Activated T-helper 2 cell treated with anti-CD3 and anti-CD28 coated beads, Interferon-gamma antibody, Interleukin-2, Interleukin-4, amounts not matched to agents 10 μg/mL and 5 μg/mL and 100 μg/mL, durations not matched to agents 14 hours and 24 hours and 36 hours (primary cell): ENCODE measurements at regions not wholly inside any gene's neighbourhood (a gene's known extent, or its start where the extent isn't known, plus 50 kb on each side); places are given as distances from the start of the nearest gene placed in this dataset.

Experiments used
- DNase-seq: peaks from one replicate; pipeline ENCODE4 v3.0.0; 2021; ENCODE audit warnings: low spot score
- H3K27ac Mint-ChIP-seq: one replicate; pipeline ENCODE4 v1.8.0; 2021; ENCODE audit warnings: mixed read lengths
- H3K27me3 Mint-ChIP-seq: one replicate; pipeline ENCODE4 v1.8.0; 2021; ENCODE audit warnings: low read depth, mixed read lengths
- H3K36me3 Mint-ChIP-seq: one replicate; pipeline ENCODE4 v1.8.0; 2021; ENCODE audit warnings: low read depth, mixed read lengths
- H3K4me1 Mint-ChIP-seq: one replicate; pipeline ENCODE4 v1.8.0; 2021; ENCODE audit warnings: low read depth, mixed read lengths
- H3K4me3 Mint-ChIP-seq: one replicate; pipeline ENCODE4 v1.8.0; 2021; ENCODE audit warnings: low read depth, mild to moderate bottlenecking, moderate library complexity, mixed read lengths
- H3K9me3 Mint-ChIP-seq: one replicate; pipeline ENCODE4 v1.8.0; 2021; ENCODE audit warnings: mixed read lengths
- intact Hi-C: fragments of 100-400 bp; cut with micrococcal nuclease; formaldehyde crosslinking; loops from one replicate; pipeline ENCODE4 v1.15.1; 2023

GRCh38 chr17:79142375-79142774 is 67.8 kb downstream of the ENGASE start:
- Mint-ChIP-seq H3K27ac (no peak overlapping the region), H3K4me1 (no peaks in the 10 kb centered on the region), H3K36me3 (no peaks in the 10 kb centered on the region), H3K9me3 (peaks cover 9% of the 10 kb centered on the region), H3K4me3 (no peak overlapping the region), H3K27me3 (no peaks in the 10 kb centered on the region)
- intact Hi-C loops, result no loop called here
- DNase-seq, result no peak

DNA sequence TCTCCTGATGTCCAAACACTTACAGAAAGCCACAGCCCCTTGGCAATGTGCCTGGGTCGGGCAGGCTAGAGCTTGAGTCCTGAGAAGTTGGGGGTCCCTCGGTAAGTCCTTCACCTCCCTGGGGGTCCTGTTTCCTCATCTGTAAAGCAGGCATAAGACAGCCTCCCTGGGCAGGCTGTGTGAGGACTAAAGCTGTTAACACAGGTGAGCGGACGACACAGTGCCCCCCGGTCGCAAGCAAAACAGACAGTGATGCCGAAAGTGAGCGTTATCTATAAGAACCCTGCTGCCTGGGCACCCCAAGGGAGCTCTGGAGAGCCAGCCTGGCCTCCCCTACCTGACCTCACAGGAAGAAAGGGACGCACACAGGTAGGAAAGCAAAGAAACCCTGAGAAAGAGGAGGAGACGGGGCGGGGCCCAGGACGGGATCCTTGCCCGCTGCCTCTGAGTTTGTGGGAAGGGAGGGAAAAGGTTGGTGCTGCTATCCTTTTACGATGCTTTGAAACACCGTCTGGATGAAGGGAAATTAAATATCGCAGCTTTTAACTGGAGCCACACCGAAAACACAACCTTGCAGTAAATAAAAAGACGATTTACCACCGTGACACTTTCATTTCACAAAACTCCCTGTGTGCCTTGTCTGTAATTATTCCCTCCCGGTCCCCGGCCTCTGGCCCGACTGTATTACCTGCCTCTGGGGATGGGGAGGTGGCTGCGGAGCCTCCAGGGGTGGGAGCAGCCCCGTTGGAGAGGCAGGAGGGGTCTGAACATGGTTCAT is 67.1 kb downstream of the ENGASE start:
- no peak overlapping the region for H3K4me3 Mint-ChIP-seq
- H3K36me3 Mint-ChIP-seq, result no peaks in the 10 kb centered on the region
- no peak for DNase-seq
- peaks cover 9% of the 10 kb centered on the region for H3K9me3 Mint-ChIP-seq
- intact Hi-C loops, result no loop called here
- no peaks in the 10 kb centered on the region for H3K4me1 Mint-ChIP-seq
- no peak overlapping the region for H3K27ac Mint-ChIP-seq
- H3K27me3 Mint-ChIP-seq, result no peaks in the 10 kb centered on the region

- Mint-ChIP-seq H3K4me3 (no peak overlapping the region), H3K4me1 (no peaks in the 10 kb centered on the region), H3K9me3 (peaks cover 9% of the 10 kb centered on the region), H3K36me3 (no peaks in the 10 kb centered on the region), H3K27me3 (no peaks in the 10 kb centered on the region), H3K27ac (no peak overlapping the region)
- intact Hi-C loops, result no loop called here
- no peak for DNase-seq
Observed at GRCh38 chr17:79138826-79139225, 64.2 kb downstream of the ENGASE start.

DNA sequence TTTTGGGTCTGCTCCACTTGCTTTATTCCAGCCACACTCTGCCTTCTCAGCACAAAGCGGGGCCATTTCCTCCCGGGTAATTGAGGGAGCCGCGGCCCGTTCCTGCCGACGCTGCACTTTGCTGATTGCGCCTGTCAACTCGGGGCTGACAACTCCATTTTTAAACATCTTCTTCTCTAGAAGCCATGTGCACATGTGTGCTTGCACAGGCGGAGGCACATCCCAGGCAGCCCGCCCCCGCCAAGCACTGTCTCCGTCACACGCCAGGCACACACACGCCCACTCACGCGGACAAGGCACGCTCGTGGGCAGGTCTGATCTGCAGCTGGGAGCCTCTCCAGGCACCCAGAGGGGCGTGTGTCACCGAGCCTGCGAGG is 63.2 kb downstream of the ENGASE start:
- Mint-ChIP-seq H3K27me3 (no peaks in the 10 kb centered on the region), H3K36me3 (no peaks in the 10 kb centered on the region), H3K27ac (no peak overlapping the region), H3K9me3 (peaks cover 9% of the 10 kb centered on the region), H3K4me1 (no peaks in the 10 kb centered on the region), H3K4me3 (no peak overlapping the region)
- intact Hi-C loops, result no loop called here
- no peak for DNase-seq

DNA sequence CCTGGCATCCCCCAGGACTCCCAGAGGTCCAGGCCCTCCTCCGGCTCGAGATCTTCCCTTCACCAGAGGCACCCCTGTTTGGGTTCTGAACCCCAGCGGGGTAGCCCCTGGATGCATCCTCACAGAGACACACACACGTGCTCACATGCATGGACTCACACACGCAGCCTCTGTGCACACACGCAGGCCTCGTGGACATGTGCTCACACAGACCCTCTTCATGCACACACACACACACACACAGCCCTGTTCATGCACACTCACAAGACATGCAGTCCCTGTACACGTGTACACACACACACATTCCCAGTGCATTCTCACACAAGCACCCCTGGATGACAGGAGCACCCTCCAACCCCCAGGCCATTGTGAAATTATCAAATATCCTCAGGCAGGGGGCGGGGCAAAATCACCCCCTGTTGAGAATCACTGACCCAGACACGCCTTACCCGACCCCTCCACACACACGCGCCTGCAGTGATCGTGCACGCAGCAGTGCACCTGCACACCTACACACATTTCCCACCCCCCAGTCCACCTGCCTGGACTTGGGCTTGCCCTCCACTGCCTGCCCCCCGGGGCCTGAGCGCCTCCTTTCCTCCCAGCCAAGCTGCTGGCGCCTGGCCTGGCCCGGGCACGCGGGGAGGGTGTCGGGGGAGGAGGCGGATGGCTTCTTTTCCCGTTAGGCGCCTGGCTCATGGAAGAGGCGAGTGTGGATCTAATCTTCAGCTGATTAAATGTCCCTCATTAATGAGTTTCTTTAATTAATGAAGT is 62.6 kb downstream of the ENGASE start:
- no peaks in the 10 kb centered on the region for H3K36me3 Mint-ChIP-seq
- no peaks in the 10 kb centered on the region for H3K4me1 Mint-ChIP-seq
- intact Hi-C loops, result no loop called here
- H3K9me3 Mint-ChIP-seq, result peaks cover 9% of the 10 kb centered on the region
- no peak for DNase-seq
- H3K27me3 Mint-ChIP-seq, result no peaks in the 10 kb centered on the region
- H3K27ac Mint-ChIP-seq, result no peak overlapping the region
- H3K4me3 Mint-ChIP-seq, result no peak overlapping the region

GRCh38 chr17:79136596-79136995 is 62.0 kb downstream of the ENGASE start:
- Mint-ChIP-seq H3K36me3 (no peaks in the 10 kb centered on the region), H3K4me3 (no peak overlapping the region), H3K27me3 (no peaks in the 10 kb centered on the region), H3K27ac (no peak overlapping the region), H3K4me1 (no peaks in the 10 kb centered on the region), H3K9me3 (peaks cover 9% of the 10 kb centered on the region)
- intact Hi-C loops, result no loop called here
- no peak for DNase-seq
